ENCODE measurements at regions not wholly inside any gene's neighbourhood (a gene's known extent, or its start where the extent isn't known, plus 50 kb on each side); places are given as distances from the start of the nearest gene placed in this dataset.
"Not testable (repeated sequence)": the region's sequence is repeated elsewhere in the genome, so short reads cannot be mapped to it uniquely, and the experiment has no call there.

DNA sequence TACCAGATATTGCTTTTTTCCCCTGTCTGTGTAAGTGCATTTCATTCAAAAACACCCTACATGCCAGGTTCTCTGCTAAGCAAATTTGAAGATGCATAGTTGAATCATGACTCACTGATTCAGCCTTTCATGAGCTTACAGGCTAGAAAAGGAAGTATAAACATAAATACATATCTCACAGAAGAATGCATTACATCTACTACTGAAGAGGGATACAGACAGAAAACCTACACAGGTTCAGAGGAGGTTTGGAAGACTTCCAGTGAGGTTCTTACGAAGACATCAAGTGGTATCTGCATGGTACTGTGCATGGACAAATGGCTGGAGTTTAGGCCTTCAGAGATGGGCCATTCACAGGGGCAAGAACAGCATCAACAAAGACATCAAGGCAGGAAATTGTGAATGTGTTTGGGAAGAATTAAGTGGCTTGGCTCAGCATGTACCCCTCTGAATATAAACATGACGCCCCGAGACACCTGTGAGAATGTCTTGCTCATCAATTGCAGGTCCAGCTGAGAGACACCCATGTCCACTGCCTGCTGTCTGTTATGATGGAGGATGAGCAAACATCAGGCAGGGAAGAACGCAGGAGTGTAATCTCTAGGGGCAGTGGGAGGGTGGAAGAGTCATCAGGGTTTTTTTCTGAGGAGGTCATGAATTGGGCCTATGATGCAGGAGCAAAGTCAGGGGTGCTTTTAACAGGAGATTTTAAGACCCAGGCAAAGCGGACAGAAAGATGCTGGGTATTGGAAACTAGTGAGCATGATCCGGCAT, 105.1 kb upstream of the GALNT15 start:
- H3K9me3 Mint-ChIP-seq: peaks cover 4% of the 10 kb centered on the region
- no peak for DNase-seq
- no peak overlapping the region for H3K4me3 Mint-ChIP-seq
- intact Hi-C loops (cut with micrococcal nuclease): no loop called here
- H3K4me1 Mint-ChIP-seq (ENCODE audit: low read depth): peaks cover 6% of the 10 kb centered on the region
- H3K27ac Mint-ChIP-seq: no peak overlapping the region
- H3K36me3 Mint-ChIP-seq (ENCODE audit: low read depth): peaks cover 1% of the 10 kb centered on the region
- H3K27me3 Mint-ChIP-seq (ENCODE audit: low read depth): no peaks in the 10 kb centered on the region
- CTCF ChIA-PET: interaction anchor here (1.2 kb wide), 1 partner anchor 20 kb away, joined by 4 read pairs; no protein-coding TSS in a partner anchor

DNA sequence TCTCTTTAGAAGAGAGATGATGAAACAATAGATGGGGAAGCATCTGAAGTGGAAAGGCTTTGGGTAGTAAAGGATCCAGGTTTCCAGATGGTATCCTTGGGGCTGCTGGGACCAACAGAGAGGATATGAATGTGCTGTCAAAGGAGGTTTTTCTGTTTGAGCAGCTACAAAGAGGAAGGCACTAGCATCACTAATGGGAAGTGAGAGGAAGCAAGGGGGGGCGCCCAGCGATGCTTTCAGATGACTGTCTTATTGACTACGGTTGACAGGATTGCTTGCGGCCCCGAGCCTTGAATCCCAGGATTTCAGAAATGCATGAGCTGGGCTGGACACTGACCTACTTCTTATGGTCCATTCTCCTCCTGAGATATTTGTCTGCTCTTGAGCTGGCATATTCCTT, 103.8 kb upstream of the GALNT15 start:
- no peaks in the 10 kb centered on the region for H3K4me1 Mint-ChIP-seq (ENCODE audit: low read depth)
- peaks cover 1% of the 10 kb centered on the region for H3K36me3 Mint-ChIP-seq (ENCODE audit: low read depth)
- CTCF ChIA-PET: no interaction called here
- DNase-seq: no peak
- H3K27ac Mint-ChIP-seq: no peak overlapping the region
- intact Hi-C loops (cut with micrococcal nuclease): no loop called here
- peaks cover 4% of the 10 kb centered on the region for H3K9me3 Mint-ChIP-seq
- H3K4me3 Mint-ChIP-seq: no peak overlapping the region
- H3K27me3 Mint-ChIP-seq (ENCODE audit: low read depth): no peaks in the 10 kb centered on the region

DNA sequence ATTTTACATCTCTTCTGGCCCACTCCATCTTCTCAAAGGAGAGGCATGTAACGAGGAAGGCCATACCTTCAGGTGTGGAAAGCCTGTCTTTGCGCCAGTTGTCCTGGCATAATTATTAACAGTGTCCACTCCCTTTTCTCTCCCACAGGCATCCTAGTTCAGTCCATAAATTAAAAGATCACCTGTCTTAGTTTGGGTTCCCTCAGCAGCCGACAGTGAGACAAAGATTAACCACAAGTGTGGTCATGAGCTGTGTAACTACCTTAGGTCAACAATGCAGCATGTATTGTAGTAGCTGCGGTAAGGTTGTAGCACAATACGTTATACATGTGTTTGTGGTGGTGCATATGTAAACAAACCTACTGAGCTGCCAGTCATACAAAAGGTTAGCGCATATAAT, 103.3 kb upstream of the GALNT15 start:
- Mint-ChIP-seq H3K4me3 (no peak overlapping the region), H3K27me3 (ENCODE audit: low read depth) (no peaks in the 10 kb centered on the region), H3K4me1 (ENCODE audit: low read depth) (no peaks in the 10 kb centered on the region), H3K36me3 (ENCODE audit: low read depth) (peaks cover 1% of the 10 kb centered on the region), H3K9me3 (peaks cover 4% of the 10 kb centered on the region), H3K27ac (no peak overlapping the region)
- intact Hi-C loops (cut with micrococcal nuclease): no loop called here
- CTCF ChIA-PET: interaction anchor here (1.4 kb wide), 1 partner anchor 22 kb away, joined by 7 read pairs; no protein-coding TSS in a partner anchor
- DNase-seq: no peak

DNA sequence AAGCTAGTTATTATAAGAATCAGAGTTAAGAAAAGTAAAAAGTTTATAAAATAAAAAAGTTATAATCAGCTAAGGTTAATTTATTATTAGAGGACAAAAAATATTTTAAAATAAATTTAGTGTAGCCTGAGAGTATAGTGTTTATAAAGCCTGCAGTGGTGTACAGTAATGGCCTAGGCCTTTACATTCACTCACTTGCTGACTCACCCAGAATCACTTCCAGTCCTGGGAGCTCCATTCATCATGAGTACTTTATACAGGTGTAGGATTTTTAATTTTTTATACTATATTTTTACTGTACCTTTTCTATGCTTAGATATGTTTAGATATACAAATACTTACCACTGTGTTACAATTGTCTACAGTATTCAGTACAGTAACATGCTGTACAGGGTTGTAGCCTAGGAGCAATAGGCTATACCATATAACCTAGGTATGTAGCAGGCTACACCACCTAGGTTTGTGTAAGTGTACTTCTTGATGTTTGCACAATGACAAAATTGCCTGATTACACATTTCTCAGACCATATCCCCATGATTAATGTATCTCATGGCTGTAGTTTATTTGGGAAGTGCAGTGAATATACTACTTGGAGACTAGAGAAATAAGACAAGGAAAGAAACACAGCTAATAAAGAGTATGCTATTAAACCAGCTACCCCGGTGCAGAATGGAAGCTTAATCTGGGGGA, 101.9 kb upstream of the GALNT15 start:
- Mint-ChIP-seq H3K27me3 (ENCODE audit: low read depth) (no peaks in the 10 kb centered on the region), H3K27ac (no peak overlapping the region), H3K9me3 (peaks cover 13% of the 10 kb centered on the region), H3K4me3 (no peak overlapping the region), H3K4me1 (ENCODE audit: low read depth) (no peaks in the 10 kb centered on the region), H3K36me3 (ENCODE audit: low read depth) (peaks cover 1% of the 10 kb centered on the region)
- intact Hi-C loops (cut with micrococcal nuclease): no loop called here
- CTCF ChIA-PET: interaction anchor here (0.7 to 1.4 kb wide), 2 partner anchors 23 to 60 kb away, joined by 3 to 7 read pairs; no protein-coding TSS in a partner anchor
- no peak for DNase-seq

DNA sequence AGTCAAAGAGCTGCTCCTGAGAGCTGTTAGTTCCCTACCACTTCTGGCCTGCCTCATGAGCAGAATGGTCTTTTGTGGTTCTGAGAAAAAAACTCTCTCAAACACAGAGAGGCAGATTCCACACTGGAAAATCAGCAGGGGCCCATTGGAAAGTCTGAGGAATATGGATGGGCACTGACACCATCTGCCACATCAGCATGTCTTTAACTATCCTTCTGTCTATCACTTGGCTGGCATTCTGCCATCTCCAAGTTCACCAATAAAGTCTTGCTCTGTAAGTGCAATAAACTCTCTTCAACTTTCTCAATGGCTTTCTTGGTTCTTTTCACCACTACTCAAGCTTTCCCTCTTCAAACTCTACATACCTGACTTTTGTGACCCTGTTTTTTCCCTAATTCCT, 101.3 kb upstream of the GALNT15 start:
- H3K27ac Mint-ChIP-seq: no peak overlapping the region
- intact Hi-C loops (cut with micrococcal nuclease): no loop called here
- CTCF ChIA-PET: no interaction called here
- peaks cover 14% of the 10 kb centered on the region for H3K9me3 Mint-ChIP-seq
- DNase-seq: no peak
- peaks cover 1% of the 10 kb centered on the region for H3K36me3 Mint-ChIP-seq (ENCODE audit: low read depth)
- H3K4me3 Mint-ChIP-seq: no peak overlapping the region
- H3K4me1 Mint-ChIP-seq (ENCODE audit: low read depth): no peaks in the 10 kb centered on the region
- no peaks in the 10 kb centered on the region for H3K27me3 Mint-ChIP-seq (ENCODE audit: low read depth)

DNA sequence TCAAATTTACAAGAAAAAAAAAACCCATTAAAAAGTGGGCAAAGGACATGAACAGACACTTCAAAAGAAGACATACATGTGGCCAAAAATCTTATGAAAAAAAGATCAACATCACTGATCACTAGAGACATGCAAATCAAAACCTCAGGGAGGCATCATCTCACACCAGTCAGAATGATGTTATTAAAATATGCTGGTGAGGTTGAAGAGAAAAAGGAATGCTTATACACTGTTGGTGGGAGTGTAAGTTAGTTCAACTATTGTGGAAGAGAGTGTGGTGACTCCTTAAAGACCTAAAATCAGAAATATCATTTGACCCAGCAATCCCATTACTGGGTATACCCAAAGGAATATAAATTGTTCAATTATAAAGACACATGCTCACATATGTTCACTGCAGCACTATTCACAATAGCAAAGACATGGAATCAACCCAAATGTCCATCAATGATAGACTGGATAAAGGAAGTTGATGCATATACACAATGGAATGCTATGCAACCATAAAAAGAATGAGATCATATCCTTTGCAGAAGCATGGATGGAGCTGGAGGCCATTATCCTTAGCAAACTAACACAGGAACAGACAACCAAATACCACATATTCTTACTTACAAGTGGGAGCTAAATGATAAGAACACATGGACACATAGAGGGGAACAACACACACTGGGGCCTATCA, 100.3 kb upstream of the GALNT15 start:
- CTCF ChIA-PET; H3K4me3 Mint-ChIP-seq; intact Hi-C loops (cut with micrococcal nuclease); H3K36me3 Mint-ChIP-seq (ENCODE audit: low read depth); DNase-seq; H3K27ac Mint-ChIP-seq; H3K4me1 Mint-ChIP-seq (ENCODE audit: low read depth); H3K27me3 Mint-ChIP-seq (ENCODE audit: low read depth): not testable (repeated sequence)
- H3K9me3 Mint-ChIP-seq: peaks cover 14% of the 10 kb centered on the region

DNA sequence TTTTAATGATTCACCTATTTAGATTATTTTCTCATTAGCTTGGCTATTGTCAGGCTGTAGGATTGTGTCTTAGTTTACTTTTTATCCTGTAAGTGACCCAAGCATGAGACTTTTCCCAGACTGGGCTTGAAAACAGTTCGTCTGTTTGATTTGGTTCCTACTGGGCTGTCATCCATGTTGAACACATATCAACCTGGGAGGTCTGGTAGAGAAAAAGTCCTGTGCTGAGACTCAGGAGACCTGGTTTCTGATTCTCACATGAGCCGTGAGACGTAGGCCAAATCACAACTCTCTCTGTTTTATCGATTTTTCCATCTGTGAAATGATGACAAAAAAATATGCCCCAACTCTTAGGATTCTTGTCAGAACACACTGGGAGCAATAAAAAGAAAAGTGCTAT, 98.8 kb upstream of the GALNT15 start:
- DNase-seq: no peak
- no peaks in the 10 kb centered on the region for H3K27me3 Mint-ChIP-seq (ENCODE audit: low read depth)
- H3K9me3 Mint-ChIP-seq: peaks cover 16% of the 10 kb centered on the region
- CTCF ChIA-PET: interaction anchor here (0.7 kb wide), 1 partner anchor 42 kb away, joined by 3 read pairs; no protein-coding TSS in a partner anchor
- peaks cover 2% of the 10 kb centered on the region for H3K36me3 Mint-ChIP-seq (ENCODE audit: low read depth)
- no peaks in the 10 kb centered on the region for H3K4me1 Mint-ChIP-seq (ENCODE audit: low read depth)
- no peak overlapping the region for H3K4me3 Mint-ChIP-seq
- no peak overlapping the region for H3K27ac Mint-ChIP-seq
- intact Hi-C loops (cut with micrococcal nuclease): no loop called here

DNA sequence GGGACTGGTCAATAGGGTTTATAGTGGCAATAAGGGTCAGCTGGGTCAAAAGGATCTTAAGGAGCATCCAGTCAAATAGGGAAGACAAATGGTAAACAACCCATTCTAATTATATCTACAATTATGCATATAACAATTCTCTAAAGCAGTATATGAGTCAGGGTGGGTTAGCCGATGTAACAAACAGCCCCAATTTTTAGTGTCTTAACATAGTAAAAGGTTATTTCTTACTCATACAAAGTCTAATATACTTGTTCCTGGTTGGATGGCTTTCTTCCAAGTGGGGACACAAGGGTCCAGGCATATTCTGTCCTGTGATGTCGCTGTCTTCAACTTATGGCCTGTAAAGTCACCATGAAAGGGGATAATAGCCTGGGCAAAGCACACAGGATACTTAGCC, 97.9 kb upstream of the GALNT15 start:
- intact Hi-C loops (cut with micrococcal nuclease): no loop called here
- CTCF ChIA-PET: no interaction called here
- Mint-ChIP-seq H3K4me3 (no peak overlapping the region), H3K36me3 (ENCODE audit: low read depth) (peaks cover 3% of the 10 kb centered on the region), H3K27ac (no peak overlapping the region), H3K27me3 (ENCODE audit: low read depth) (no peaks in the 10 kb centered on the region), H3K4me1 (ENCODE audit: low read depth) (no peaks in the 10 kb centered on the region), H3K9me3 (peaks cover 24% of the 10 kb centered on the region)
- DNase-seq: no peak

DNA sequence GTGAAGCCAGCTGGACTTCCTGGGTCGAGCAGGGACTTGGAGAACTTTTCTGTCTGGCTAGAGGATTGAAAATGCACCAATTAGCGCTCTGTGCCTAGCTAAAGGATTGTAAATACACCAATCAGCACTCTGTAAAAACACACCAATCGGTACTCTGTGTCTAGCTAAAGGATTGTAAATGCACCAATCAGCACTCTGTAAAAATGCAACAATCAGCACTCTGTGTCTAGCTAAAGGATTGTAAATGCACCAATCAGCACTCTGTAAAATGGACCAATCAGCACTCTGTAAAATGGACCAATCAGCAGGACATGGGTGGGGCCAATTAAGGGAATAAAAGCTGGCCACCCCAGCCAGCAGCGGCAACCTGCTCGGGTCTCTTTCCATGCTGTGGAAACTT, 97.3 kb upstream of the GALNT15 start:
- H3K9me3 Mint-ChIP-seq: peaks cover 27% of the 10 kb centered on the region
- intact Hi-C loops (cut with micrococcal nuclease); H3K4me3 Mint-ChIP-seq; DNase-seq; H3K27me3 Mint-ChIP-seq (ENCODE audit: low read depth); H3K27ac Mint-ChIP-seq; H3K36me3 Mint-ChIP-seq (ENCODE audit: low read depth); H3K4me1 Mint-ChIP-seq (ENCODE audit: low read depth): not testable (repeated sequence)
- CTCF ChIA-PET: interaction anchor here (0.6 kb wide), 1 partner anchor 236 kb away, joined by 3 read pairs; no protein-coding TSS in a partner anchor

DNA sequence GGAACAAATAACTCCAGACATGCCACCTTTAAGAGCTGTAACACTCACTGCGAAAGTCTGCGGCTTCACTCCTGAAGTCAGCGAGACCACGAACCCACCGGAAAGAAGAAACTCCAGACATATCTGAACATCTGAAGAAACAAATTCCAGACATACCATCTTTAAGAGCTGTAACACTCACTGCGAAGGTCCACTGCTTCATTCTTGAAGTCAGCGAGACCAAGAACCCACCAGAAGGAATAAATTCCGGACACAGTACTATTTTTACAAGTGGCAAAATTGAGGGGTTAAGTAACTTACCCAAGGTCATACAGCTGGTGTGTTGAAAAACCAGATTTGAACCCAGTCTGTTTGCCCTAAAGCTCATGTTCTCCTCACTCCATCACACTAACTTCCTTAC, 96.8 kb upstream of the GALNT15 start:
- peaks cover 28% of the 10 kb centered on the region for H3K9me3 Mint-ChIP-seq
- H3K27me3 Mint-ChIP-seq (ENCODE audit: low read depth); H3K36me3 Mint-ChIP-seq (ENCODE audit: low read depth); CTCF ChIA-PET; DNase-seq; H3K27ac Mint-ChIP-seq; H3K4me1 Mint-ChIP-seq (ENCODE audit: low read depth); H3K4me3 Mint-ChIP-seq; intact Hi-C loops (cut with micrococcal nuclease): not testable (repeated sequence)

DNA sequence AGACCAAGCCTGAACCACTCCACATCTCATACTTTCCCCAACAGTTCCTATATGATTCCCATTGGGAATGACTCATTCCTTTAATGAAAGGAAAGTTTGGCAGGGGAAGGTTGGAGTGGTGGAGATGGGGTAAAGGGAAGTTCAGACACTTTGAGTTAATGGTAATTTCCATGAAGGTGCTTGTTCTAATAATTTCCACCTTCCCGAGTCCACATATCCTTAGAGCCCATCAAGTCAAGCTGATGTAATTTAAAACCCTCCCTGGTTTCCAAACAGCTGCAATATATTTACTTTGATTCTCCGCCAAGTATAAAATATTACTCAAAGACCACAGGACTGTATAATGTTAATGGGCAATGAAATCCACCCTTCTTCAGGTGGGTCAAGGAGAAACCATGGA, 95.0 kb upstream of the GALNT15 start:
- CTCF ChIA-PET: no interaction called here
- DNase-seq: no peak
- intact Hi-C loops (cut with micrococcal nuclease): no loop called here
- no peaks in the 10 kb centered on the region for H3K27me3 Mint-ChIP-seq (ENCODE audit: low read depth)
- H3K4me1 Mint-ChIP-seq (ENCODE audit: low read depth): no peaks in the 10 kb centered on the region
- H3K36me3 Mint-ChIP-seq (ENCODE audit: low read depth): peaks cover 2% of the 10 kb centered on the region
- no peak overlapping the region for H3K4me3 Mint-ChIP-seq
- H3K27ac Mint-ChIP-seq: no peak overlapping the region
- peaks cover 32% of the 10 kb centered on the region for H3K9me3 Mint-ChIP-seq

DNA sequence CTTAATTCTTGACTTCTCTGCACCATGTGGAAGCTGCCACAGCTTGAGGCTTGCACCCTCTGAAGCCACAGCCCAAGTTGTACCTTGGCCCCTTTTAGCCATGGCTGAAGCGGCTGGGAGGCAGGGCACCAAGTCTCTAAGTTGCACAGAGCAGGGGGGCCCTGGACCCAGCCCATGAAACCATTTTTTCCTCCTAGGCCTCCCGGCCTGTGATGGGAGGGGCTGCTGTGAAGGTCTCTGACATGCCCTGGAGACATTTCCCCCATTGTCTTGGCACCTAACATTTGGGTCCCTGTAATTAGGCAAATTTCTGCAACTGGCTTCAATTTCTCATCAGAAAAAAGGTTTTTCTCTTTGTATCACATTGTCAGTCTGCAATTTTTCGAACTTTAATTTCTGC, 92.8 kb upstream of the GALNT15 start:
- H3K27ac Mint-ChIP-seq: no peak overlapping the region
- intact Hi-C loops (cut with micrococcal nuclease): no loop called here
- no peak for DNase-seq
- no peak overlapping the region for H3K4me3 Mint-ChIP-seq
- H3K4me1 Mint-ChIP-seq (ENCODE audit: low read depth): no peaks in the 10 kb centered on the region
- CTCF ChIA-PET: no interaction called here
- H3K27me3 Mint-ChIP-seq (ENCODE audit: low read depth): no peaks in the 10 kb centered on the region
- H3K9me3 Mint-ChIP-seq: peaks cover 32% of the 10 kb centered on the region
- peaks cover 2% of the 10 kb centered on the region for H3K36me3 Mint-ChIP-seq (ENCODE audit: low read depth)
